DOHH2 (cell line): ENCODE measurements at regions not wholly inside any gene's neighbourhood (a gene's known extent, or its start where the extent isn't known, plus 50 kb on each side); places are given as distances from the start of the nearest gene placed in this dataset.

ENCODE experiments used
- H3F3A ChIP-seq: fragments of 200-600 bp; sonication (generic), shearing (Covaris generic); 2 replicates; pipeline ENCODE4 v1.6.0; 2016; ENCODE audit warnings: antibody characterized with exemption, mild to moderate bottlenecking; ENCODE audit not compliant: control insufficient read depth, insufficient read depth
- H3K27ac ChIP-seq: fragments of 200-600 bp; sonication (generic); 2 replicates; pipeline ENCODE4 v1.5.1; 2014; ENCODE audit warnings: low read depth, mild to moderate bottlenecking, low read length, moderate library complexity
- H3K27me3 ChIP-seq: fragments of 200-600 bp; sonication (generic); 2 replicates; pipeline ENCODE4 v1.6.1; 2014; ENCODE audit warnings: mild to moderate bottlenecking, low read length, mixed read lengths; ENCODE audit not compliant: control insufficient read depth
- H3K36me3 ChIP-seq: fragments of 200-600 bp; sonication (generic); 2 replicates; pipeline ENCODE4 v1.6.1; 2014; ENCODE audit warnings: mild to moderate bottlenecking, low read length, moderate library complexity, mixed read lengths; ENCODE audit not compliant: control insufficient read depth
- H3K4me1 ChIP-seq: fragments of 200-600 bp; sonication (generic); 2 replicates; pipeline ENCODE4 v1.6.1; 2014; ENCODE audit warnings: mild to moderate bottlenecking, low read length, mixed read lengths; ENCODE audit not compliant: control insufficient read depth
- H3K4me2 ChIP-seq: fragments of 200-600 bp; sonication (generic); 2 replicates; pipeline ENCODE4 v1.6.0; 2014; ENCODE audit warnings: mild to moderate bottlenecking, low read length, moderate library complexity
- H3K4me3 ChIP-seq: fragments of 200-600 bp; sonication (generic); 2 replicates; pipeline ENCODE4 v1.5.1; 2014; ENCODE audit warnings: mild to moderate bottlenecking, low read length, mixed read lengths
- H3K79me2 ChIP-seq: fragments of 200-600 bp; sonication (generic); 2 replicates; pipeline ENCODE4 v1.6.1; 2014; ENCODE audit warnings: mild to moderate bottlenecking, low read length, mixed read lengths; ENCODE audit not compliant: control insufficient read depth
- H3K9me2 ChIP-seq: fragments of 200-600 bp; sonication (generic); replicated peaks from 2 replicates; pipeline ENCODE4 v1.6.1; 2014; ENCODE audit warnings: mild to moderate bottlenecking, low read length, mixed read lengths; ENCODE audit not compliant: control insufficient read depth
- H3K9me3 ChIP-seq: fragments of 200-600 bp; sonication (generic); 2 replicates; pipeline ENCODE4 v1.6.1; 2014; ENCODE audit warnings: antibody characterized with exemption, low read length, mixed read lengths; ENCODE audit not compliant: control insufficient read depth, insufficient read depth
- H4K20me1 ChIP-seq: fragments of 200-600 bp; sonication (generic); 2 replicates; pipeline ENCODE4 v1.6.0; 2014; ENCODE audit warnings: low read depth, mild to moderate bottlenecking, antibody characterized with exemption, low read length, moderate library complexity; ENCODE audit not compliant: control insufficient read depth, insufficient read depth
- EZH2phosphoT487 ChIP-seq: fragments of 200-600 bp; sonication (generic); IDR thresholded peaks from 2 replicates; pipeline ENCODE4 v1.6.1; 2017; ENCODE audit warnings: borderline replicate concordance, mild to moderate bottlenecking, antibody characterized with exemption, low read length, moderate library complexity, mixed read lengths
- TF ChIP-seq, protein P1 (sequence below): fragments of 200-600 bp; sonication (generic); IDR thresholded peaks from one replicate; pipeline ENCODE4 v1.5.1; 2014; ENCODE audit warnings: antibody characterized with exemption, mild to moderate bottlenecking, low read depth, low read length; ENCODE audit not compliant: poor library complexity, severe bottlenecking

DNA sequence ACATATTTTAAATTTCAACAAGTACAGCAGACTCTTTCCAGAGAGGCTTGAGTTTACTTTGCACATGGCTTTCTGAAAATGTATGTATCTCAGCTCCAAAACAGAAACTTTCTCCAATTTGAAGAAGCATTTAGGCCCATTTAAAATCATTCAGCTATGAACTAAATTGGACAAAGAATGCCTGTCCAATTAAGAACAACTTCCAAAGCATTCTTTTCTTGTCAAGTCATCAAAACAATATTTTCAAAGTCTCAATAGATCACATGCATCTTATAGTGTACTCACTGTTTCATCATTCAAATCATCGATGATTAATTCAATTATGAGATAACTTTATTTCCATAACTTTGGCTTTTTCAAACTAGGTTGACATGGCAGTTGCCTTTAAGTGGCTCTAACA, 95.2 kb downstream of the KBTBD8 start:
- Histone ChIP-seq H3K4me2 (no peak overlapping the region), H4K20me1 (no peaks in the 10 kb centered on the region), H3K27me3 (no peaks in the 10 kb centered on the region), H3K4me3 (no peak overlapping the region), H3K9me3 (no peaks in the 10 kb centered on the region), H3K9me2 (no peaks in the 10 kb centered on the region), H3K27ac (no peak overlapping the region), H3F3A (no peaks in the 10 kb centered on the region), H3K79me2 (no peaks in the 10 kb centered on the region), H3K36me3 (no peaks in the 10 kb centered on the region), H3K4me1 (no peaks in the 10 kb centered on the region)
- no peak for TF ChIP-seq EZH2phosphoT487
- TF ChIP-seq, protein P1, sequence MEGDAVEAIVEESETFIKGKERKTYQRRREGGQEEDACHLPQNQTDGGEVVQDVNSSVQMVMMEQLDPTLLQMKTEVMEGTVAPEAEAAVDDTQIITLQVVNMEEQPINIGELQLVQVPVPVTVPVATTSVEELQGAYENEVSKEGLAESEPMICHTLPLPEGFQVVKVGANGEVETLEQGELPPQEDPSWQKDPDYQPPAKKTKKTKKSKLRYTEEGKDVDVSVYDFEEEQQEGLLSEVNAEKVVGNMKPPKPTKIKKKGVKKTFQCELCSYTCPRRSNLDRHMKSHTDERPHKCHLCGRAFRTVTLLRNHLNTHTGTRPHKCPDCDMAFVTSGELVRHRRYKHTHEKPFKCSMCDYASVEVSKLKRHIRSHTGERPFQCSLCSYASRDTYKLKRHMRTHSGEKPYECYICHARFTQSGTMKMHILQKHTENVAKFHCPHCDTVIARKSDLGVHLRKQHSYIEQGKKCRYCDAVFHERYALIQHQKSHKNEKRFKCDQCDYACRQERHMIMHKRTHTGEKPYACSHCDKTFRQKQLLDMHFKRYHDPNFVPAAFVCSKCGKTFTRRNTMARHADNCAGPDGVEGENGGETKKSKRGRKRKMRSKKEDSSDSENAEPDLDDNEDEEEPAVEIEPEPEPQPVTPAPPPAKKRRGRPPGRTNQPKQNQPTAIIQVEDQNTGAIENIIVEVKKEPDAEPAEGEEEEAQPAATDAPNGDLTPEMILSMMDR = no peak

DNA sequence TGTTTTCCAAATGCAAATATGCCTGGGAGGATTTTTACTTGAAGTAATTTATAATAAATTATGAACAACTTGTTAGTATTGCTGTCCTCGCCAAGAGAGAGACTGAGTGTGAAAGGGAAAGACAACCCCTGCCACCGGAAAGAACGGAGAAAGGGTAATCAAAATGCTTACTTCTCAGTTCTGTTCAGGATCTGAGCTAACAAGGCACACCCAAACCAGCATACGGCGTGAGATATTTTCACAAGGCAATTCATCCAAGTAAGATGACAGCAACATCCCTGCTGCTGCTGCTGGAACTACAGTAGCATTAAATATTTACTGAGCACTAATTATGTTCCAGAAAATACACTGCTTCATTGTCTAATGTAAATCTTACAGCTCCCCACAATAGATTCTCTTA, 96.1 kb downstream of the KBTBD8 start:
- Histone ChIP-seq H3K27ac (no peak overlapping the region), H3F3A (no peaks in the 10 kb centered on the region), H3K9me2 (no peaks in the 10 kb centered on the region), H3K36me3 (no peaks in the 10 kb centered on the region), H3K79me2 (no peaks in the 10 kb centered on the region), H3K27me3 (no peaks in the 10 kb centered on the region), H3K9me3 (no peaks in the 10 kb centered on the region), H3K4me2 (no peak overlapping the region), H3K4me1 (no peaks in the 10 kb centered on the region), H3K4me3 (no peak overlapping the region), H4K20me1 (no peaks in the 10 kb centered on the region)
- TF ChIP-seq, protein P1 = no peak
- TF ChIP-seq EZH2phosphoT487 = no peak

DNA sequence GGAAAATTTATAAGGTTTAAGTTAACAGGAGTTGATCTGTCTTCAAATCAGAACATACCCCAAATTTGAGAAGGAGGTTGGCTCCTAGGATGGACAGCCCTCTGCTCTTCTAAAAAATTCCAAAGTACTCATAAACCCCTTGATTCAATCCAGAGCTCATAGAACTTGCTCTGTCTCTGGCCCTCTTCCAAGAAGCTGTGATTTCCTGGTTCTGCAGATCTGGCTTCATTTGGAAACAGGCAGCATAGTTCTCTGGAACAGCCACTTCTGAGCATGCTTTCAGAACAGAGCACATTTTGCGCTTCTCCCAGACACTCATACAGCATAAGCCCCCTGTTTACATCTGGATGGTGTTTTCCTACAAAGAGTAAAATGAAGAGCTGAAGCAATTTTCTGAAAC, 96.7 kb downstream of the KBTBD8 start:
- no peaks in the 10 kb centered on the region for H4K20me1 ChIP-seq
- no peaks in the 10 kb centered on the region for H3K27me3 ChIP-seq
- H3K9me3 ChIP-seq = no peaks in the 10 kb centered on the region
- H3K4me2 ChIP-seq = no peak overlapping the region
- no peak overlapping the region for H3K4me3 ChIP-seq
- H3K27ac ChIP-seq = no peak overlapping the region
- no peaks in the 10 kb centered on the region for H3K79me2 ChIP-seq
- no peaks in the 10 kb centered on the region for H3K9me2 ChIP-seq
- H3F3A ChIP-seq = no peaks in the 10 kb centered on the region
- H3K36me3 ChIP-seq = no peaks in the 10 kb centered on the region
- no peaks in the 10 kb centered on the region for H3K4me1 ChIP-seq
- TF ChIP-seq EZH2phosphoT487 = no peak
- TF ChIP-seq, protein P1 = no peak

DNA sequence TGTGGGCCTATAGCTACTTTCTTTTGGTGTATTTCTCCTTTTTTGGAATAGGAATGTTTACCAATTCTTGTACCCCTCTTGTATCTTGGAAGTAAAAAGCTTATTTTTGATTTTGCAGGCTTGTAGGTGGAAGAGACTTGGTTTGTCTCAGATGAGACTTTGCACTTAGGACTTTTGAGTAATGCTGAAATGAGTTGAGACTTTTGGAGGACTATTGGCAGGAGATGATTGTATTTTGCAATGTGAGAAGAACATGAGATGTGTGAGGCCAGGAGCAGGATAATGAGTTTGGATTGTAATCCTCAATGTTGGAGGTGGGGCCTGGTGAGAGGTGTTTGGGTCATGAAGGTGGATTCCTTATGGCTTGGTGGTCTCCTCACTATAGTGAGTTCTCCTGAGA, 106.3 kb downstream of the KBTBD8 start:
- Histone ChIP-seq H3K27me3 (no peaks in the 10 kb centered on the region), H3F3A (no peaks in the 10 kb centered on the region), H3K4me1 (no peaks in the 10 kb centered on the region; the same call in 1 of the 2 replicates), H3K9me3 (peaks cover 3% of the 10 kb centered on the region; the same call in 1 of the 2 replicates), H3K4me3 (no peak overlapping the region), H3K79me2 (no peaks in the 10 kb centered on the region), H4K20me1 (no peaks in the 10 kb centered on the region), H3K9me2 (no peaks in the 10 kb centered on the region), H3K27ac (no peak overlapping the region), H3K4me2 (no peak overlapping the region), H3K36me3 (no peaks in the 10 kb centered on the region)
- TF ChIP-seq, protein P1 = no peak
- TF ChIP-seq EZH2phosphoT487 = no peak
